Osteoblast (primary cell): ENCODE measurements at regions not wholly inside any gene's neighbourhood (a gene's known extent, or its start where the extent isn't known, plus 50 kb on each side); places are given as distances from the start of the nearest gene placed in this dataset.

Source experiments
- DNase-seq: peaks from one replicate; pipeline ENCODE4 v3.0.0; 2011; ENCODE audit warnings: low spot score, mixed read lengths; ENCODE audit not compliant: insufficient read length; ENCODE audit errors: missing footprints
- H2AFZ ChIP-seq: 2 replicates; pipeline ENCODE4 v1.6.0; 2011; ENCODE audit warnings: mild to moderate bottlenecking, low read length
- H3K27ac ChIP-seq: 2 replicates; pipeline ENCODE4 v1.5.1; 2011; ENCODE audit warnings: mild to moderate bottlenecking, low read depth, low read length, moderate library complexity
- H3K27me3 ChIP-seq: 2 replicates; pipeline ENCODE4 v1.6.0; 2012; ENCODE audit warnings: mild to moderate bottlenecking, control low read depth, inconsistent platforms, low read length, moderate library complexity; ENCODE audit not compliant: insufficient read depth
- H3K36me3 ChIP-seq: 2 replicates; pipeline ENCODE4 v1.5.1; 2011; ENCODE audit warnings: mild to moderate bottlenecking, low read length, control low read depth, moderate library complexity; ENCODE audit not compliant: insufficient read depth
- H3K4me1 ChIP-seq: 2 replicates; pipeline ENCODE4 v1.5.1; 2011; ENCODE audit warnings: mild to moderate bottlenecking, low read length, control low read depth, moderate library complexity; ENCODE audit not compliant: insufficient read depth
- H3K4me2 ChIP-seq: 2 replicates; pipeline ENCODE4 v1.6.0; 2011; ENCODE audit warnings: mild to moderate bottlenecking, low read length; ENCODE audit not compliant: insufficient read depth
- H3K4me3 ChIP-seq: fragments of 200-600 bp; sonication (generic); 3 replicates; pipeline ENCODE4 v1.5.1; 2012; ENCODE audit warnings: mild to moderate bottlenecking, low read length, inconsistent platforms; ENCODE audit not compliant: insufficient read depth
- H3K79me2 ChIP-seq: 2 replicates; pipeline ENCODE4 v1.6.0; 2012; ENCODE audit warnings: mild to moderate bottlenecking, low read length, control low read depth, inconsistent platforms; ENCODE audit not compliant: insufficient read depth
- H3K9me3 ChIP-seq: 2 replicates; pipeline ENCODE4 v1.5.1; 2011; ENCODE audit warnings: low read depth, low read length, control low read depth
- H4K20me1 ChIP-seq: 2 replicates; pipeline ENCODE4 v1.6.0; 2012; ENCODE audit warnings: mild to moderate bottlenecking, low read length, control low read depth; ENCODE audit not compliant: insufficient read depth
- TF ChIP-seq, protein P1 (sequence below): IDR thresholded peaks from 2 replicates; pipeline ENCODE4 v1.5.1; 2011; ENCODE audit warnings: mild to moderate bottlenecking, low read depth, low read length, moderate library complexity; ENCODE audit errors: extremely low read depth

DNA sequence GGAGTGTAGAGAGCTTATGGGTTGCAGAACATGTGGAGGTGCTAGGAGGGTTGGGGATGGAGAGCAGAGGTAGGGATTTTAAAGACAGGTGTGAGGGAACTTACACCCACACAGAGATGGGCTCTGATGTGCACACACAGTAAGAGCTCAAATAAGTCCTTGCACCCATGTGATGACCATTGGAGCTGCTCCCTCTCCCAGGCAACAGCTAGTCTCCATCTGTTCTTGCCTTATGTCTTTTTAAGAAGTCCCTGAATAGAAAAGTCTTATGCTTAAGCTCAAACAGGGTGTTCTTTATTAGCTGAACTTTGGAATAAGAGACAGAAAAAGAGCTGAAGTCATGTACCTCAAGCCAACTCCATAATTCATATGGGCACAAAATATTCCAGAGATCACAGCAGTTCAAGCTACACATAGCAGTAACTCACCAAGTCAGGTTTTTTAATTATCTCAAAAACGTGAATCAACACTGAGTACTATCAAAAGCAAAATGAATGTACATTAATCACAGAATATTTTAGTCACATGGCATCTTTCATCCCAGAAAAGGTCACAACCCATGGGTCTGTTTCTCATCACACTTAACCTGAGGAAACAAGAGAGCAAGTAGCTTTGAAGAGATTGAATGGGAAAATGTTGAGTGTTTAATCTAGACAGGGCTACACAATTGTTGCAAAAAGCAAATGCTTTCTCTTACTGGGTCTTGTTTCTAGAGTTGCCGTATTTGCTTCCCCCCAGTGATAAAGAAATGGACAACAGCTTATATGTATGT is 1513.6 kb upstream of the SEL1L start:
- H3K9me3 ChIP-seq = peaks cover 2% of the 10 kb centered on the region
- no peak for DNase-seq
- no peak overlapping the region for H3K4me2 ChIP-seq
- TF ChIP-seq, protein P1, sequence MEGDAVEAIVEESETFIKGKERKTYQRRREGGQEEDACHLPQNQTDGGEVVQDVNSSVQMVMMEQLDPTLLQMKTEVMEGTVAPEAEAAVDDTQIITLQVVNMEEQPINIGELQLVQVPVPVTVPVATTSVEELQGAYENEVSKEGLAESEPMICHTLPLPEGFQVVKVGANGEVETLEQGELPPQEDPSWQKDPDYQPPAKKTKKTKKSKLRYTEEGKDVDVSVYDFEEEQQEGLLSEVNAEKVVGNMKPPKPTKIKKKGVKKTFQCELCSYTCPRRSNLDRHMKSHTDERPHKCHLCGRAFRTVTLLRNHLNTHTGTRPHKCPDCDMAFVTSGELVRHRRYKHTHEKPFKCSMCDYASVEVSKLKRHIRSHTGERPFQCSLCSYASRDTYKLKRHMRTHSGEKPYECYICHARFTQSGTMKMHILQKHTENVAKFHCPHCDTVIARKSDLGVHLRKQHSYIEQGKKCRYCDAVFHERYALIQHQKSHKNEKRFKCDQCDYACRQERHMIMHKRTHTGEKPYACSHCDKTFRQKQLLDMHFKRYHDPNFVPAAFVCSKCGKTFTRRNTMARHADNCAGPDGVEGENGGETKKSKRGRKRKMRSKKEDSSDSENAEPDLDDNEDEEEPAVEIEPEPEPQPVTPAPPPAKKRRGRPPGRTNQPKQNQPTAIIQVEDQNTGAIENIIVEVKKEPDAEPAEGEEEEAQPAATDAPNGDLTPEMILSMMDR = no peak
- H3K36me3 ChIP-seq = no peaks in the 10 kb centered on the region
- no peak overlapping the region for H2AFZ ChIP-seq
- H4K20me1 ChIP-seq = no peaks in the 10 kb centered on the region
- no peak overlapping the region for H3K27ac ChIP-seq
- H3K4me3 ChIP-seq = no peak overlapping the region
- no peaks in the 10 kb centered on the region for H3K27me3 ChIP-seq
- no peaks in the 10 kb centered on the region for H3K4me1 ChIP-seq
- H3K79me2 ChIP-seq = no peaks in the 10 kb centered on the region

DNA sequence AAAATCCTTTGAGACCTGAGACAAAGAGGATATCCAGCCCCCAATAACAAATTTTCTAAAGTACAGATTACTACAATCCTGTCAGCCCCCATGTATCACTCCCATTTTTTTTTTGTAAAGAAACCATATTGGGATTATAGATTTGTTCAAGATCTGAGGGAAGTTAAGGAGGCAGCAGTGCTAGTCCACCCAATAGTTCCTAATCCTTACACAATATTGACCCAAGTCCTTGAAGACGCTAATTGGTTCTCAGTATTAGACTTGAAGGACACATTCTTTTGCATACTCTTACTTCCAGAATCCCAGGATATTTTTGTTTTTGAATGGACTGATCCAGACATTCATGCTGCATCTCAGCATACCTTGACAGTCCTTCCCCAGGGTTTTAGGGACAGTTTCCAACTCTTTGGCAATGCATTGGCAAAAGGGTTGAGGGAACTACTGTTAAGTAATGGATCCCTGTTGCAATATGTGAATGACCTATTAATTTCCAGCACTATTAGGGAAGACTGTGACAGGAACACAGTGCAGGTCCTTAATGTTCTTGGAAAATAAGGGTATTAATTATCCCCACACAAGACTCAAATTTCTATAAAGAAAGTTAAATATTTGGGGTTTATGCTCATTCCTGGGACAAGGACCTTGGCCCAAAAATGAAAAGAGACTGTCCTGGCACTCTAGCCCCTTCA is 1519.5 kb upstream of the SEL1L start:
- peaks cover 2% of the 10 kb centered on the region for H3K9me3 ChIP-seq
- no peaks in the 10 kb centered on the region for H3K4me1 ChIP-seq
- no peak overlapping the region for H3K4me3 ChIP-seq
- no peaks in the 10 kb centered on the region for H3K27me3 ChIP-seq
- TF ChIP-seq, protein P1 = no peak
- H3K4me2 ChIP-seq = no peak overlapping the region
- no peaks in the 10 kb centered on the region for H3K79me2 ChIP-seq
- H3K36me3 ChIP-seq = no peaks in the 10 kb centered on the region
- H3K27ac ChIP-seq = no peak overlapping the region
- no peak overlapping the region for H2AFZ ChIP-seq
- no peak for DNase-seq
- H4K20me1 ChIP-seq = no peaks in the 10 kb centered on the region

DNA sequence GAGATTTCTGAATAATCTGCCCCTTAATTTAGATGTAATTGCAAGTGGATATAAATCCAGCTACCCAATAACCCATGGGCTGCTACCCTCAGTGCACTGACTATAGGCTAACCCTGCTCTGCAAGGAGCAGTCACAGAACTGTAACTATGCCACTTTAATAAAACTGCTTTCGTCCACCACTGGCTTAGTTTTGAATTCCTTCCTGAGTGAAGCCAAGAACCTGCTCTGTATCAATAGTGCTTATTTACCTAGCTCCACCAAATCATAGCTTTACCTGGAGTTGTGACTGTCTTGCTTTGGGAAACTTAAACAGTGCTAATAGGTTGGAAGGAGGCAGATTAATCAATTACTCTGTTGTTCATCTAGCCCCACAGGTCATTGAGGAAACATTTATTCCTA is 1524.4 kb upstream of the SEL1L start:
- Histone ChIP-seq H3K36me3 (no peaks in the 10 kb centered on the region), H4K20me1 (no peaks in the 10 kb centered on the region), H3K79me2 (no peaks in the 10 kb centered on the region), H3K27me3 (no peaks in the 10 kb centered on the region), H3K4me3 (no peak overlapping the region), H3K27ac (no peak overlapping the region), H2AFZ (no peak overlapping the region), H3K4me2 (no peak overlapping the region), H3K9me3 (no peaks in the 10 kb centered on the region), H3K4me1 (no peaks in the 10 kb centered on the region)
- TF ChIP-seq, protein P1 = no peak
- DNase-seq = no peak

DNA sequence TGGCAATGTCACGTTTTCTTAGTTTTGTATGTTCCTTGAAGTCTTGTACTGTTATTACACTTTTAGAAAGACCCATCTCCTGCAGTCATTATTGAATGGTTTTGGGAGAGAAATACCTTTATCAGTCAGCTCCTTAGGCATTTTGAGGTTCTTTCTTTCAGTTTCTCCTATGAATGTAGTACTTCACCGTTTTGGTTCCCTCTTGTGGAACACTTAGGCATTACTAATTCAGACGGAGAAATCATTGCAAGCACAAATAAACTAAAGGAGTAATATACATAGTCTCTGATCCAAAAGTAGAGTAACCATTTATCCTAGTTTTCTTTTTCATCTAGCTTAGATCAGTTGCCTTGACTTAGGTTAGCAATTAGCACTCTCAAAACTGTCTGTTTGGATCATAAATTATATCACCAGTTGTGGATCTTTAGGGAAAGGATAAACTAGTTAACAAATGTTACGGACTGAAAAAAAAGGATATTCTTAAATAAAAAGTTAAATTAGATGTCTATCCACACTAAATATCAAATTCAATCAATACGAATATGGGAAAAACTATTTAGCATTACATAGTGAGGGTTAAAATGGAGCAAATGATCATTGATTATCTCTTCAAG is 1538.3 kb upstream of the SEL1L start:
- TF ChIP-seq, protein P1 = no peak
- no peak overlapping the region for H3K4me3 ChIP-seq
- H3K9me3 ChIP-seq = peaks cover 2% of the 10 kb centered on the region
- no peak overlapping the region for H2AFZ ChIP-seq
- no peak overlapping the region for H3K27ac ChIP-seq
- no peaks in the 10 kb centered on the region for H3K4me1 ChIP-seq
- H3K4me2 ChIP-seq = no peak overlapping the region
- no peaks in the 10 kb centered on the region for H3K27me3 ChIP-seq
- DNase-seq = no peak
- no peaks in the 10 kb centered on the region for H3K36me3 ChIP-seq
- no peaks in the 10 kb centered on the region for H3K79me2 ChIP-seq
- H4K20me1 ChIP-seq = no peaks in the 10 kb centered on the region
